ENCODE measurements at regions not wholly inside any gene's neighbourhood (a gene's known extent, or its start where the extent isn't known, plus 50 kb on each side); places are given as distances from the start of the nearest gene placed in this dataset.
A peak's percentile ranks its signal among the peaks of the same experiment; 100 is the strongest.

- H2BK12ac ChIP-seq (ENCODE audit: low read length) = no peak overlapping the region
- H4K8ac ChIP-seq (ENCODE audit: low read depth, low read length) = no peak overlapping the region
- no peak for DNase-seq
- H3K79me2 ChIP-seq (ENCODE audit: control insufficient read depth, insufficient read depth, low read length, poor library complexity) = no peaks in the 10 kb centered on the region
- no peak overlapping the region for H3K4ac ChIP-seq (ENCODE audit: low read depth, low read length)
- WGBS (ENCODE audit: extremely low coverage, insufficient coverage, insufficient read length) = no CpG with 5 or more reads among the region's 4 CpGs
- H3K36me3 ChIP-seq (ENCODE audit: control insufficient read depth in 1 of 2, insufficient read depth in 2 of 2, low read length in 2 of 2) = no peaks in the 10 kb centered on the region
- H3K9ac ChIP-seq (ENCODE audit: low read length) = no peak overlapping the region
- no peaks in the 10 kb centered on the region for H3K9me3 ChIP-seq (ENCODE audit: insufficient read depth, low read depth, low read length)
- no peak overlapping the region for H3K18ac ChIP-seq (ENCODE audit: low read length)
- H2AK5ac ChIP-seq (ENCODE audit: low read length) = no peak overlapping the region
- no peak overlapping the region for H3K4me3 ChIP-seq (ENCODE audit: low read depth, low read length)
- no peak overlapping the region for H3K14ac ChIP-seq (ENCODE audit: low read length)
- no peak overlapping the region for H3K27ac ChIP-seq (ENCODE audit: low read depth, low read length)
- H3K79me1 ChIP-seq (ENCODE audit: low read length) = no peaks in the 10 kb centered on the region
- H3K27me3 ChIP-seq (ENCODE audit: insufficient read depth, low read length) = no peaks in the 10 kb centered on the region
- no peak overlapping the region for H3K4me2 ChIP-seq (ENCODE audit: low read length)
- H3K4me1 ChIP-seq (ENCODE audit: control insufficient read depth in 1 of 2, insufficient read depth in 2 of 2, low read length in 2 of 2) = no peaks in the 10 kb centered on the region
- H2BK120ac ChIP-seq (ENCODE audit: insufficient read depth, low read length, poor library complexity) = no peak overlapping the region
- H4K91ac ChIP-seq (ENCODE audit: low read depth, low read length) = no peak overlapping the region
- no peak overlapping the region for H2BK5ac ChIP-seq (ENCODE audit: low read depth, low read length, poor library complexity)
- no peak overlapping the region for H3K23ac ChIP-seq (ENCODE audit: low read length)
- no peak overlapping the region for H2AFZ ChIP-seq (ENCODE audit: insufficient read depth, low read length, poor library complexity)
- H4K12ac ChIP-seq (ENCODE audit: low read depth, low read length) = no peak overlapping the region
Measured at GRCh38 chr4:175129797-175130196, 211.6 kb downstream of the ADAM29 start.

- Histone ChIP-seq H3K9me3 (ENCODE audit: insufficient read depth, low read depth, low read length) (no peaks in the 10 kb centered on the region), H3K4me2 (ENCODE audit: low read length) (no peak overlapping the region), H3K4ac (ENCODE audit: low read depth, low read length) (no peak overlapping the region), H3K36me3 (ENCODE audit: control insufficient read depth in 1 of 2, insufficient read depth in 2 of 2, low read length in 2 of 2) (no peaks in the 10 kb centered on the region), H3K27ac (ENCODE audit: low read depth, low read length) (no peak overlapping the region), H3K4me1 (ENCODE audit: control insufficient read depth in 1 of 2, insufficient read depth in 2 of 2, low read length in 2 of 2) (peaks cover 0 to 2% of the 10 kb centered on the region in 2 experiments), H3K79me1 (ENCODE audit: low read length) (no peaks in the 10 kb centered on the region), H3K79me2 (ENCODE audit: control insufficient read depth, insufficient read depth, low read length, poor library complexity) (no peaks in the 10 kb centered on the region), H3K27me3 (ENCODE audit: insufficient read depth, low read length) (no peaks in the 10 kb centered on the region), H4K12ac (ENCODE audit: low read depth, low read length) (no peak overlapping the region), H2BK5ac (ENCODE audit: low read depth, low read length, poor library complexity) (no peak overlapping the region), H2AK5ac (ENCODE audit: low read length) (no peak overlapping the region), H2BK120ac (ENCODE audit: insufficient read depth, low read length, poor library complexity) (no peak overlapping the region), H2BK12ac (ENCODE audit: low read length) (no peak overlapping the region), H4K91ac (ENCODE audit: low read depth, low read length) (no peak overlapping the region), H3K4me3 (ENCODE audit: low read depth, low read length) (no peak overlapping the region), H4K8ac (ENCODE audit: low read depth, low read length) (no peak overlapping the region), H3K14ac (ENCODE audit: low read length) (no peak overlapping the region), H3K23ac (ENCODE audit: low read length) (no peak overlapping the region), H2AFZ (ENCODE audit: insufficient read depth, low read length, poor library complexity) (no peak overlapping the region), H3K18ac (ENCODE audit: low read length) (no peak overlapping the region), H3K9ac (ENCODE audit: low read length) (no peak overlapping the region)
- DNase-seq = no peak
- WGBS (ENCODE audit: extremely low coverage, insufficient coverage, insufficient read length) = no CpG with 5 or more reads among the region's 12 CpGs
Measured at GRCh38 chr4:175139205-175139604, 221.0 kb downstream of the ADAM29 start.

GRCh38 chr4:175143116-175143515 is 225.0 kb downstream of the ADAM29 start:
- peaks cover 0 to 2% of the 10 kb centered on the region in 2 experiments for H3K4me1 ChIP-seq (ENCODE audit: control insufficient read depth in 1 of 2, insufficient read depth in 2 of 2, low read length in 2 of 2)
- H3K36me3 ChIP-seq (ENCODE audit: control insufficient read depth in 1 of 2, insufficient read depth in 2 of 2, low read length in 2 of 2) = no peaks in the 10 kb centered on the region
- no peak overlapping the region for H3K18ac ChIP-seq (ENCODE audit: low read length)
- no peak overlapping the region for H2BK5ac ChIP-seq (ENCODE audit: low read depth, low read length, poor library complexity)
- H3K4ac ChIP-seq (ENCODE audit: low read depth, low read length) = no peak overlapping the region
- H3K4me2 ChIP-seq (ENCODE audit: low read length) = no peak overlapping the region
- H4K91ac ChIP-seq (ENCODE audit: low read depth, low read length) = no peak overlapping the region
- H4K12ac ChIP-seq (ENCODE audit: low read depth, low read length) = no peak overlapping the region
- no peak overlapping the region for H3K4me3 ChIP-seq (ENCODE audit: low read depth, low read length)
- no peak for DNase-seq
- no peak overlapping the region for H3K23ac ChIP-seq (ENCODE audit: low read length)
- no peak overlapping the region for H2AFZ ChIP-seq (ENCODE audit: insufficient read depth, low read length, poor library complexity)
- no peak overlapping the region for H2AK5ac ChIP-seq (ENCODE audit: low read length)
- no peak overlapping the region for H3K27ac ChIP-seq (ENCODE audit: low read depth, low read length)
- no peak overlapping the region for H3K9ac ChIP-seq (ENCODE audit: low read length)
- no peak overlapping the region for H2BK120ac ChIP-seq (ENCODE audit: insufficient read depth, low read length, poor library complexity)
- H3K9me3 ChIP-seq (ENCODE audit: insufficient read depth, low read depth, low read length) = no peaks in the 10 kb centered on the region
- no peaks in the 10 kb centered on the region for H3K79me2 ChIP-seq (ENCODE audit: control insufficient read depth, insufficient read depth, low read length, poor library complexity)
- H3K79me1 ChIP-seq (ENCODE audit: low read length) = no peaks in the 10 kb centered on the region
- no peaks in the 10 kb centered on the region for H3K27me3 ChIP-seq (ENCODE audit: insufficient read depth, low read length)
- H3K14ac ChIP-seq (ENCODE audit: low read length) = no peak overlapping the region
- H2BK12ac ChIP-seq (ENCODE audit: low read length) = no peak overlapping the region
- H4K8ac ChIP-seq (ENCODE audit: low read depth, low read length) = no peak overlapping the region

GRCh38 chr4:175146799-175147198 is 228.6 kb downstream of the ADAM29 start:
- H3K4me1 ChIP-seq (ENCODE audit: control insufficient read depth in 1 of 2, insufficient read depth in 2 of 2, low read length in 2 of 2) = no peaks in the 10 kb centered on the region
- H3K4ac ChIP-seq (ENCODE audit: low read depth, low read length) = no peak overlapping the region
- no peak for DNase-seq
- no peak overlapping the region for H3K4me3 ChIP-seq (ENCODE audit: low read depth, low read length)
- H3K9ac ChIP-seq (ENCODE audit: low read length) = no peak overlapping the region
- H3K23ac ChIP-seq (ENCODE audit: low read length) = peak overlapping the region; percentile 40
- no peaks in the 10 kb centered on the region for H3K79me2 ChIP-seq (ENCODE audit: control insufficient read depth, insufficient read depth, low read length, poor library complexity)
- H4K91ac ChIP-seq (ENCODE audit: low read depth, low read length) = no peak overlapping the region
- H3K27me3 ChIP-seq (ENCODE audit: insufficient read depth, low read length) = no peaks in the 10 kb centered on the region
- H3K27ac ChIP-seq (ENCODE audit: low read depth, low read length) = no peak overlapping the region
- H3K14ac ChIP-seq (ENCODE audit: low read length) = no peak overlapping the region
- H3K79me1 ChIP-seq (ENCODE audit: low read length) = no peaks in the 10 kb centered on the region
- H2BK120ac ChIP-seq (ENCODE audit: insufficient read depth, low read length, poor library complexity) = no peak overlapping the region
- H3K9me3 ChIP-seq (ENCODE audit: insufficient read depth, low read depth, low read length) = no peaks in the 10 kb centered on the region
- no peak overlapping the region for H2BK5ac ChIP-seq (ENCODE audit: low read depth, low read length, poor library complexity)
- H2AFZ ChIP-seq (ENCODE audit: insufficient read depth, low read length, poor library complexity) = no peak overlapping the region
- no peak overlapping the region for H2AK5ac ChIP-seq (ENCODE audit: low read length)
- no peaks in the 10 kb centered on the region for H3K36me3 ChIP-seq (ENCODE audit: control insufficient read depth in 1 of 2, insufficient read depth in 2 of 2, low read length in 2 of 2)
- WGBS (ENCODE audit: extremely low coverage, insufficient coverage, insufficient read length) = no CpG with 5 or more reads among the region's 14 CpGs
- no peak overlapping the region for H4K12ac ChIP-seq (ENCODE audit: low read depth, low read length)
- no peak overlapping the region for H3K18ac ChIP-seq (ENCODE audit: low read length)
- H3K4me2 ChIP-seq (ENCODE audit: low read length) = no peak overlapping the region
- no peak overlapping the region for H4K8ac ChIP-seq (ENCODE audit: low read depth, low read length)
- H2BK12ac ChIP-seq (ENCODE audit: low read length) = no peak overlapping the region
